ENCODE measurements at regions not wholly inside any gene's neighbourhood (a gene's known extent, or its start where the extent isn't known, plus 50 kb on each side); places are given as distances from the start of the nearest gene placed in this dataset.
A peak's percentile ranks its signal among the peaks of the same experiment; 100 is the strongest.
"Not testable (repeated sequence)": the region's sequence is repeated elsewhere in the genome, so short reads cannot be mapped to it uniquely, and the experiment has no call there.

DNA sequence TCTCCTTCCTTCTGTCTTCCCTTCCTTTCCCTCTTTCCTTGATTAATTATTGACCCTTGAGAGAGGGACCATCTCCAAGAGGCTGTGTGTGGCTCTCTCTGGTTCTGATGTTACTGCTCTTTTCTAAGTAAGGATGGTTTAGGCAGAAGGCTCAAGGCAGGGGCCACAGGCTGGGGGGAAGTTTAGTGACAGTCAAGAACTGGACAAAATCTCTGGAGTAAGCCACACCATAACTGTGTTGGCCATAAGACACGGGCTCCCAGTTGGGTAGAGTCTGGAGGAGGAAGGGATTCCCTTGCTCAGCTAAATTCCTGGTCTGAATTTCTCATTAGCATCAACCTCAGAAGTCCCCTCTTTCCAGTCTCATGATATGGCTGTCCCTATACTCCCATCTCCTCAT lies 74.7 kb downstream of the BUD13 start:
- no peak for DNase-seq

DNA sequence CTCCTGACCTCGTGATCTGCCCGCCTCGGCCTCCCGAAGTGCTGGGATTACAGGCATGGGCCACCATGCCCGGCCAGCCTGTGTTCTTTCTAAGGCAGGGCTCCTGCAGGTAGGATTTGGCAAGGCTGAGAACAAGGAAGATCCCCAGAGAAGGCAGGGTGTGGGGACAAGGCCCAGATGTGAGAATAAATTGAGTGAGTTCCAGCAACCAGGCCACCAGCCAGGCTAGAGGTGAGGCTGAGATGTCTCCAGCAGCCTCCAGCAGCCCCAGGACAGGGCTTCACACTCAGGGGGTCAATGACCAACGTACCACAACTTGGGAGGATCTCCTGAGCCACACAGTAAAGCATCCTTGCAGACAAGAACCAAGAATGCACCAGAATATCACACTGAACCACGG lies 75.1 kb downstream of the BUD13 start:
- DNase-seq: no peak

DNA sequence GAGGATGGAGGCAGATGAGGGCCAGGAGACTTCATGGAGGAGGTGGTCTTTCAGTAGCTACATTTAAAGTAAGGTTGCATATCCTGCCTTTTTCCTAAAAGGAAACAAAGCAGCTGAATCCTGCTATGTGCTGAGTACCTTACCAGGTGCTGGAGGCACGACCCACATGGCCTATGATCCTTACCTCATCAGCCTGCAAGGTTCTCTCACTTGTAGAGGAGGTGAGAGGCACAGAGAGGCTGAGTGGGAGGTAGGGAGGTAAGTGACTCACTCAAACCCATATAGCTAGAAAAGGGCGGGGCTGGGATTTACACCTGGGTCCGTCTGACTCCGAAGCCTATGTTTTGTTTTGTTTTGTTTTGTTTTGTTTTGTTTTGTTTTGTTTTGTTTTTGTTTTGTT lies 75.8 kb downstream of the BUD13 start:
- no peak for DNase-seq

DNA sequence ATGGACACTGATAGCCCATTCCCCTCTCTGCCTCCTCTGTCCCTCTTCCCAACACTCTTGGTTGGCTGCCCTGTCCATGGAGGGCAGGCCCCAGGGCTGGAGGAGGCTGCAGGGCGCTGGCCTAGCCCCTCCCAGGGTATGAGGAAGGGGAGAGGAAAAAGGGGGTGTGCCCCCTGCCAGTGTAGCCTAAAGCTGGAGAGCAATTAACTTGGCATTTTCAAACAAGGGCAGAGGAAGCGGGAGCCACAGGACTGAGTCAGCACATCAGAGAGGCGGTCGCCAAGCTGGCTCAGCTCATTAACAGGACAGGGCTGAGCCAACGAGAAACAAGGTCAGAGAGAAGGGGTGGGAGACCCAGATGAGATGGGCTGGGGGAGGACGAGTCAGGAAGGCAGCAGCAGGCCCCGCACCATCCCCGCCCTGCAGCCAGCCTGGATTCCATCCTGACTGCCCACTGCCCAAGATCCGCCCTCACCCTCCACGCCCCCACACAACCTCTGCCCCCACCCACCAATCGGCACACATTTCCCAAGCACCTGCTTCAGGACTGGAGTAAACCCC lies 76.3 kb downstream of the BUD13 start:
- no peak for DNase-seq

DNA sequence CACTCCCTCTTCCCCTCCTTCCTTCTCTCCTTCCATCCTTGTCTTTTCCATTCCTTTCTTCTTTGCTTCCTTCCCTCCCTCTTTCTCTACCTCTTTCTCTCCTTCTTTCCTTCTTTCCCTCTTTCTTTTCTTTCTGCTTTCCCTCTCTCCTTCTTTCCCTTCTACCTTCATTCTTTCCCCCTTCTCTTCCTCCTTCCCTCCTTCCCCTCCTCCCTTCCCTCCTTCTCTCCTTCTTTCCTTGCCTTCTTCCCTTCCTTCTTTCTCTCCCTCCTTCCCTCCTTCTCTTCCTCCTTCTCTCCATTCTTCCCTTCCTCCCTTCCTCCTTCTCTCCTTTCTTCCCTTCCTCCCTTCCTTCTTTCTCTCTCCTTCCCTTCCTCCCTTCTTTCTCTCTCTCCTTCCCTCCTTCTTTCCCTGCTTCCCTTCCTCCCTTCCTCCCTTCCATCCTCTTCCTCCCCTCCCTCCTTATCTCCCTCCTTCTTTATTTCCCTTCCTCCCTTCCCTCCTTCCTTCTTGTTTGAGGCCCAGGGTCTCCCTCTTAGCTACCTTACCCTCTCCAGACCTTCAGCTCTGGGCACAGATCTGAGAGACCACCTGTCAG lies 77.0 kb downstream of the BUD13 start:
- no peak for DNase-seq

DNA sequence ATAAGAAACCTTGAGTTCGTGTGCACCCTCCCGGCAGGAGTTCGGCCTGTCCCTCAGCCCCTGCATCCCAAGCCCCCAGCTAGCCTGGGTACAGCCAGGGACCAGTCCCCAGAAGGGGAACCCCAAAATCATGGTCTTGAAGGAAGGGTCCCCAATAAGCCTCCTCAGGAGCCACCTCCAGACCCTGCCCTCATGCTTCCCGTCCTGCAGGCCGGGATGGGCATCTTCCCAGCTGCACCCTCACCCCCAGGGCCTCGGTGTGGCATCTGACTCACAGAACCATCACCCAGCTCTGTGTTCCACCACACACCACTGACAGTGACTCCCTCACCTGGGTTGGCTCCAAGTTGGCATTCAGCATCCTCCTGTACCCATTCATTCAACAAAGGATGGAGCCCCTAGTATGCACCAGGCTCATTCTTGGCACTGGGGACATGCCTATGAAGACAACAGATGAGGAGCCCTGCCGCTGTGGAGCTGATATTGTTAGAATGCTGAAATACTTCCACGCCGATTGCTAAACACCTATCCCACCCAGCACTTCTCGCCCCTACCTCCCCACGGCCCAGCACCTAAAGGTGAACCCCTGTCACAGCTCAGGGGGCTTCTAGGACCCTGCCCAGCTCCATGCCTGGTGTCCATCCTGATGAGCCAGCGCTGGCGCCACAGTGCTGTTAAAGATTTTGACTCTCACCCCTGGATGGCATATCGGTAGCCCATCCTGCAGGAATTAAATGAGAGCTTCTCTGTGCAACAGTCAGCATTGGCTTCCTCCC lies 77.8 kb downstream of the BUD13 start:
- DNase-seq: no peak

DNA sequence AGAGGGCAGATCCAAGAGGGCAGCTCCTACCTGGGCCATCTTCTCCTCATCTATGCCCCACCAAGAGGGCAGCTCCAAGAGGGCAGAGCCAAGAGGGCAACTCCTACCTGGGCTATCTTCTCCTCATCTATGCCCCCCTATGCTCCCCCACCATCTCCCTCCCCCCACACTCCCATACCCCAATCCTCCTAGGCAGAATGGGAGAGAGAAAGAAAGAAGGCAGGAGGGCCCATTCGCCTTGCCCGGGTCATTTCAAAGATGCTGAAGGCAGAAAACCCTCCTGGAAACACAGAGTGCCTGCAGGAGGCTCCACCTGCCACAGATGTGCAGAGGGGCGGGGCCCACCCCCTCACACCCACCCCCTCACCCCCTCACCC lies 78.5 kb downstream of the BUD13 start:
- no peak for DNase-seq

DNA sequence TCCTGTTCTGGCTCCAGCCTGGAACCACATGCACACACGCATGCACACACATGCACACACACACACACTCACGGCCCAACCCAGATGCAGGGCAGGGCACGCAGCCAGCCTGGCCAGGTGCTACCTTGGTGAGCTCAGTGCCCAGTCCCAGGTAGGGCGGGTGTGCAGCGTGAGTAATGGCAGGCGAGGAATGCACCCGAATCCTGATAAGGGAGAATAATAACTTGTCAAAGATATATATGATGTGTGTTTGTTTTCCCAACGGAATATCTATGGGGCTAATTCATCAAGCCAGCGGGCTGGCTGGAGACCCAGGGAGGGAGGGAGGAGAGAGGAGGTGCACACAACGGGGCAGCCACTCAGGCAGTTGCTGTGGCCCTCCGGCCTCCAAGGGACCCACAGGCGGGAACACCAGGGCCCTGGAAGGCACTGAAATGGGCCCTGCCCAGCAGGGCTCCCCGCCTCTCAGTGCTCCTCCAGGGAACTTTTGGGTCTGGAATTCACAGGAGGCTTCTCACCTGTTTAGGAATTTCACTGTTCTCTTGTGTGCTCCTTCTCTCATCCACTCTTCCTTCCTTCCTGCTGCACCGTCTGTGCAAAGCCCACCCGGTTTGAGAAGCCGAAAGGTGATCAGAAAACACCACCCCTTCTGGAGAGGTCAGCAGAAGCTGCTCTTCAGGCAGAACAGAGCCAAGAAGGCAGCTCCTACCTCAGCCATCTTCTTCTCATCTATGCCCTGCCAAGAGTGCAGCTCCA lies 79.0 kb downstream of the BUD13 start:
- no peak for DNase-seq

DNA sequence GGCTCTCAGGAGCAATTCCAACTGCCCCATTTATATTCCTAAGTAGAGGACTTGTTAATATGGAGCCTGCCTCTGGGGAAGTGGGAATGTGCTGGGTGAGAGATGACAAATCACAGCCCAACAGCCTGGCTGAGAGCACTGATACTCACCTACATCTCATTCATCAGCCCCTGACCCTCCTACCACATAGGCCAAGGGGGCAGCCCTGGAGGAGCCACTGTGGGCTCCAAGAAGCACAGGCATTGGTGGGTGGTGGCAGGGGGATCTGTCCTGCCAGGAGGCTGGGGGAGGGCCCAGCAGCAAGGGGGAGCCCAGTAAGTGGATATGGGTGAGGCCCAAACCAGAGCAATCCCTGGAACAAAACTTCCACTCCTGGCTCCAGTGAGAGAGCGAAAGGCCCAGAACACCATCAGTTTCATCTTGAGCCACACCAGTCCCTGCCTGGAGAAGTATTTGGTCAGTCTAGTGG lies 79.7 kb downstream of the BUD13 start:
- DNase-seq: no peak

DNA sequence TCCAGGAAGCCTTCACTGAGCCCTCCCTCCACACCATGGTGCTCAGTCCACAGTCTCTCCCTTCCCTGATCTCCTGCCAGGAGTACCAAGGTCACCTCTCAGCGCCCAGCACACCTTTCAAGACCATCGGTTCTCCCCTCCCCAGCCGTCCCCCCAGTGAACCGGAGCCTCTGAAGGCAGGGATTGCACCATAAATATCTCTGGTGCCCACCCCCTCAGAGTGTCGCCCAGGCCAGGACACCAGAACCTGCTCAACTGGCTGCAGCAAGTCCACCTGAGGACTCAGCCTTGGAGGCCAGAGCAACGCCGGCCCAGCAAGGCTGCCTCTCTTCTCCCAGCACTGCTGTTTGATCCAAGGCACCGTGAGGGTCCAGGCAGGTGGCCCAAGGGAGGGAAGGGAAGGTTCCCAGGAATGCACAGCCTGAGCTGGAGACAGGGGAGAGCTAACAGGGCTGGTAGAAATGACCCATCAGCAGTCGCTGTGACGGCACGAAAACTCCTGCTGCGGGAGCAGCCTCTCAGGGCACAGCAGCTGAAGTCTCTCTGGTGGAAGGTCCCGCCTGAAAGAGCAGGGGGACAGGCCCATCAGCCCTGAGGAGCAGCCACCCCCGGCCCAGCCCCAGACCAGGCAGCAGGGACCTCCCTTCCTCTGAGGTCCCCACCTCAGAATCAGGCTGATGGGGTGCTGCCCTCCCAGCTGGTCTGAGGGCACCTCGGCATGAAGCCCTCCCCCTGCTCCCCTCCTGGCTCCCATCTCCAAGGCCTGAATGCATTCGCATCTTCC lies 80.3 kb downstream of the BUD13 start:
- no peak for DNase-seq

DNA sequence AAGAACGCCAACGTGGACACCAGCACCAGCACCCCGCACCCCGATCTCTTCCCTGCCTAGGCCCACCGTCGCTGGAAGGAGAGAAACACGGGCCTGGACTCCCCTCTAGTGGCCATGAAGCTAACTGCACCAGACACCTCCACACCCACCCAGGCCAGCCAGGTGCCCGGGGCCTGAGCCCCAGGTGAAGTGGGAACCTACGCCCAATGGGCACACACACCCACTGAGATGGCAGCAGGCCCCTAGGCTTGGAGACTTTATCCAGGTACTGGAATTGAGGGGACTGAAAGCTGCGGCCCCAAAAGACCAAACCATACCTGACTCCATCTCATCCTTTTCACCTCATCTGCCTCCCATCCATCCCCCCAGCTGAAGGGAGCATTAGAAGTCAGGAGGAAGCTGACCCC lies 81.0 kb downstream of the BUD13 start:
- DNase-seq: peak; percentile 62

DNA sequence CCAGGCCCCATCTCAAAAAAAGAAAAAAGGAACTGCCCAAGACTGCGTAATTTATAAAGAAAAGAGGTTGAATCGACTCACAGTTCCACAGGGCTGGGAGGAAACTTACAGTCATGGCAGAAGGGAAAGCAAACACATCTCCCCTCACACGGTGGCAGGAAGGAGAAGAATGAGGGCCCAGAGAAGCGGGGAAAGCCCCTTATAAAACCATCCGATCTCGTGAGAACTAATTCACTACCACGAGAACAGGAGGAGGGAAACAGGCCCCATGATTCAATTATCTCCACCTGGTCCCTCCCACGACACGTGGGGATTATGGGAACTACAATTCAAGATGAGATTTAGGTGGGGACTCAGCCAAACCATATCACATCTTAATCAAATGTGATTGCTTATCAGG lies 82.2 kb downstream of the BUD13 start:
- no peak for DNase-seq

DNA sequence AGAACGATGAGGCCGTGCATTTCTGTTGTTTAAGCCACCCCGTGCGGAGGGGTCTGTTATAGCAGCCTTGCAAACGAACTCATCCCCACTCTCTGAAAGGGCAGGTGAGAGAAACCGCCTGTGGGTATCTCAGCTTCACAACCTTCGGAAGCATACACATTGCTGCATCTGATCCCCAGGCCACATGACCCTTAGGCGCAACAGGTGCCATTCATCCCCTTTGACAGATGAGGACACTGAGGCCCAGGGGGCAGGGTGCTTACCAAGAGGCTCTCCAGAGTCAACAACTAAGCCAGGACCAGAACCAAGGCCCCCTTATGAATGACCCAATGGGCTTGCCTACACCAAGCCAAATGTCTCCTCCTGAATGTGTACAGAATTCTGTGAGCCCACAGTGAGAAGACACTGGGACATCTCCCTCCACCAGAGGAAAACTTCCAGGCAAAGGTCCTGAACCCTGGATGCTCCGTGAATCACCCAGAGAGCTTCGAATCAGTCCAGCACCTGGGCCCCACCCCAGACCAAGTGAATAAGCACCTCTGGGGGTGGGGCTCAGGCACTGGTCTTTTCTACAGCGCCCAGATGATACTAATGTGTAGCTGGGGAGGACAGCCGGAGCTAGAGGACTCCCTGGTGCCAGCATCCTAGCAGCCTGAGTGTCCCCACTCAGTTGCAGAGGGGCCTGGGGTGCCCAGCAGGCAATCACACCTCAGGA lies 83.2 kb downstream of the BUD13 start:
- DNase-seq: no peak

DNA sequence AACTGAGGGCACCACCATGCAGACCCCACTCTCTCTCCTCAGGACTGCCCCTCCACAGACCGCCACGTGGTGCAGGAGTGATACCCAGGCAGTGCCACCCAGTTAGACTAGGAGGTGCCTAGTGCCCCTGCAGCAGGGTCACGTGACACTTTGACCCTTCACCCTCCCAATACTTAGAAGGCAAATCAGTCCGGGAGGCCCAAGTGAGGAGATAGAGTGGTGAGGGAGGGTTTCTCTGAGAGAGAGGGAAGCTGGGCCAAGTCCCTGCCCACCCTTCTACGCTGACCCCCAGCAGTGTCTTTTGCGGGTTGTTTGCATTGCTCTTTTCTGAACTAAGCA lies 84.6 kb downstream of the BUD13 start:
- DNase-seq: no peak

DNA sequence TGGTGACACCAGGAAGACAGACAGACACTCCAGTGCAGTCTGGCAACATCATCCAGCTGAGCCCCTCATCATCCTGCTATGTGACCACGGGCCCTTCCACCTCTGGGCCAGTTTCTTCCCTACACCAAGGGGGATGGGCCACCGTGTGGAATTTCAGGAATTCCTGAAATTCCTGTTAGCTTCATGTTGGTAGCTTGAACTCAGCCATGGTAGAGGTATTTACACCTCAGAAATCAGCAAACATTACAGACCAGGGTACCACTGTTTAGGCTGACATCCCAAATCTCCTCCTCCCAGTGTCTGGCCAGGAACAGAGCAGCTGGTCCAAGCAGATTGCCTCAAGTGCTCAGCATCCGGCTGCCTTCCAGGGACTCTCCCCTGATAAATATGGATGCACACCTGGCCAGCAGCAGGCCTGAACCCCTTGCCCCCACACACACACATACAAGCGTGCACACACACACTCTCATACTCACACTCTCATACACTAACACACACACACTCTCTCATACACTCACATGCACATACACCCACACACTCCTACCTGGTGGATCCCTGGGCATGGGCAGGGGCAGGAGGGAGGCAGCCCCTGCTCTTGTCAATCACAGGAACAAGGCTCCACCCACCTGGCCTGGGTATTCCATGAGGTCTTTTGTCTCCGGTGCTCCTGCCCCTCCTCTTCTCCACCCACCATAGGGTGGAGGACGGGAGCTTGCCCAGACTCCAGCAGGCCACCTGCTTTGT lies 85.2 kb downstream of the BUD13 start:
- DNase-seq: no peak

DNA sequence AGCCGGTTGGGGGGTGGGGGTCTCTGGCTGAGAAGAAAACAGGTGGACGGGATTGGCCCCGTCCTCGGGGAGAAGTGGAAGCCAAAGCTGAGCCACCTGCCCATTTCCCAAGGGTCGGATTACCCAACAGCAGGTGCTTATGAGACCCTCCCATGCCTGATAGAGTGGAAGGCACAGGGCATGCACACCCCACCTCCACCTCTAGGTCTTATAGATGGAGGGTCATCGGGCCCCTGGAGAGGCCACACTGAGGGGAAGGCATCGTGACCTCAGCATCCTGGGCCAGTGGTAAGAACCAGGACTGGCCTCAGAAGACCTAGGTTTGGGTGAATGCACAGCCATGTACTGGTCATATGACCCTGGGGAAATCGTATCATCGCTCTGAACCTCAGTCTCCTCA lies 85.9 kb downstream of the BUD13 start:
- DNase-seq: no peak

DNA sequence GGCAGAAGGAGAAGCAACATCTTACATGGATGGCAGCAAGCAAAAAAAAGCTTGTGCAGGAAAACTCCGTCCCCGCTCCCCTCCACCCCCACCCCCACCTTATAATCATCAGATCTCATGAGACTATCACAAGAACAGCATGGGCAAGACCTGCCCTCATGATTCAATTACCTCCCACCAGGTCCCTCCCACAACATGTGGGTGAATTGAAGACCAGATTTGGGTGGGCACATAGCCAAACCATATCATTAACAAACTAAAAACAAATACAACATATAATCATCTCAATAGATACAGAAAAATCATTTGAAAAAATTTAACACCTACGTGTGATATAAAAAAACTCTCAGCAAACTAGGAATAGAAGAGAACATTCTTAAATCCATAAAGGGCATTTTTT lies 88.8 kb downstream of the BUD13 start:
- no peak for DNase-seq

DNA sequence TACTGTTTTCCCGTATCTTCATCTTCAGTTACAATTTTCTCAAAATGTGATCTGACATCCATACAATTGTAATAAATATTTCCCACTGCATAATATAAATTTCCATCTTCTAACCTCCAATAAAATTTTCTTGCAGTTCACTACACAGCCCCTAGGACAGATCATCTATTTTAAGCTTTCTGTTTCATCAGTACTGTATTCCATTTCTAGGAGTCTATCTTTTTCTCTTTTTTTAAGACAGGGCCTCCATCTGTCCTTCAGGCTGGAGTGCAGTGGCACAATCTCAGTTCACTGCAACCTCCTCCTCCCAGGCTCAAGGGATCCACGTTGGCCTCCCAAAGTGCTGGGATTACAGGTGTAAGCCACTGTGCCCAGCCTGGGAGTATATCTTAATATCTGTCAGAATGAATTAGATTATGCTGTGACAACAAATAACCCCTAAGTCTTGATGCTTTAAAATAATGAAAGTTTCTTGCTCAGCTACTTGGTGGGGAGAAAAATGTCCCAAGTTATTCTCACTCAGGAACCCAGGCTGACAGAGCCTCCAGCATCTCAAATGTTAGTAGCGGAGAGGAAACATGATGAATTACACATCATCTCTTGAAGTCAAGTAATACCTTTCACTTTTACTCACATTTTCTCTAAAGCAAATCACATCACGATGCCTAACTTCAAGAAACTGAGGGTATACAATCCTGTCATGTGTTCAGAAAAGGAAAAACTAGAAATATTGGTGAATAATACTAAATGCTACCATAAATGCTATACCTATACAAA lies 92.2 kb downstream of the BUD13 start:
- no peak for DNase-seq

DNA sequence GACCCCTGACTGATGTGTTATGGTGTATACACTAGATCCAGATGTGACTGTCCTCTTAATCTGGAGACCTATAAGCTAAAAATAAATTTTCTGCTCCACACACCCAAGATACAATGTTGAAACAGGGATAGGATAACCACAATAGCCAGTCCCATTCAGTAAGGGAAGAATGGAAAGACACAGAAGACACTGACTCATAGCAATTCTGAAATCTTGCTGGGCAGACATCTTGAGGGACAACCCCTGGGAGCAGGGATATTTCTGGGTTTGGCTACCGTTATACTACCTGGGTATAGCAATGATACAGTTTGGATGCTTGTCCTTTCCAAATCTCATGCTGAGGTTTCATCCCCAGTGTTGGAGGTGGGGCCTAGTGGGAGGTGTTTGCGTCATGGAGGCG lies 93.9 kb downstream of the BUD13 start:
- no peak for DNase-seq

DNA sequence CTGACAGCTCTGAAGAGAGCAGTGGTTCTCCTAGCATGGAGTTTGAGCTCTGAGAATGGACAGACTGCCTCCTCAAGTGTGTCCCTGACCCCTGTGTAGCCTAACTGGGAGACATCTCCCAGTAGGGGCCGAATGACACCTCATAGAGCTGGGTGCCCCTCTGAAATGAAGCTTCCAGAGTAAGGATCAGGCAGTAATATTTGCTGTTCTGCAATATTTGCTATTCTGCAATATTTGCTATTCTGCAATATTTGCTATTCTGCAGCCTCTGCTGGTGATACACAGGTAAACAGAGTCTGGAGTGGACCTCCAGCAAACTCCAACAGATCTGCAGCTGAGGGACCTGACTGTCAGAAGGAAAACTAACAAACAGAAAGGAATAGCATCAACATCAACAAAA lies 105.5 kb downstream of the BUD13 start:
- not testable (repeated sequence) for DNase-seq
